Frontal cortex (tissue), 3 donors: ENCODE measurements at regions not wholly inside any gene's neighbourhood (a gene's known extent, or its start where the extent isn't known, plus 50 kb on each side); places are given as distances from the start of the nearest gene placed in this dataset.

Experiments
- DNase-seq, 2 donors: peaks; one replicate each; pipeline ENCODE4 v3.0.0; 2012; ENCODE audit warnings: low spot score in 2 of 2
- FAIRE-seq: peaks from 2 replicates; lab custom pipeline; 2012; peaks lifted over from hg19 to GRCh38; lab: Jason Lieb, UNC
- donor health status: control.
- donor health status: control.
- donor health status: control.

DNA sequence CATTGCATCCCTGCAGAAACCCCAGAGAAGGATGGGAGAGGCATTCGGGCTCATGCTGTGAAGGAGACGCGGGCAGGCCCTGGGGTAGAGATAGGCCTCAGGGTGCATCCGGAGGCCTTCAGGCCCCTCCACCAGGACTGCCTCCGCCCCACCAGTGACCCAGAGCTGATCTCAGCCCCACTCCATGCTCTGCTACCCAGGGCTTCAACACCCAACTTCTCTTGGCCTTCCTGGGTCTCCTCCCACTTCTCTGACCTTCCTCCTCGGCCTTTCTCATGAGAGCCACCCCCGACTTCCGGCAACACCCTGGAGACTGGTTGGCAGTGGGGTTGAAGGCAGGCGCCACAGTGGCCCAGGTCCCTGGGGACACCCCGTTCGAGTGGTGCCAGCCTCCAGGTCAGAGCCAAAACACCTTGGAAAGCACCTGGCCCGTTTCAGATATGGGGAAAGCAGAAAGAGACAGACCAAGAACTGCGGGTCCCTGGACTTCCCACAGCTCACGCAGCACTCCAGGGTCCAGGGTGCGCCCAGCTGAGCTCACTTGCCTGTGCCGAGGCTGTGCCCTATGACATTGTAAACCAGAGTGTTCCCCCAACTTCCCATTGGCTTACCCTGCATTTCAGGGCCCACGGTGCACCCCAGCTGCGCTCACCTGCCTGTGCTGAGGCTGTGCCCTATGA is 65.1 kb upstream of the OLFM1 start:
- DNase-seq (no peak), FAIRE-seq (no peak)

- FAIRE-seq, result no peak
- peak in 1 of 2 donors; percentile 51 for DNase-seq
Observed at GRCh38 chr9:135023088-135023785, 64.2 kb upstream of the OLFM1 start.

DNA sequence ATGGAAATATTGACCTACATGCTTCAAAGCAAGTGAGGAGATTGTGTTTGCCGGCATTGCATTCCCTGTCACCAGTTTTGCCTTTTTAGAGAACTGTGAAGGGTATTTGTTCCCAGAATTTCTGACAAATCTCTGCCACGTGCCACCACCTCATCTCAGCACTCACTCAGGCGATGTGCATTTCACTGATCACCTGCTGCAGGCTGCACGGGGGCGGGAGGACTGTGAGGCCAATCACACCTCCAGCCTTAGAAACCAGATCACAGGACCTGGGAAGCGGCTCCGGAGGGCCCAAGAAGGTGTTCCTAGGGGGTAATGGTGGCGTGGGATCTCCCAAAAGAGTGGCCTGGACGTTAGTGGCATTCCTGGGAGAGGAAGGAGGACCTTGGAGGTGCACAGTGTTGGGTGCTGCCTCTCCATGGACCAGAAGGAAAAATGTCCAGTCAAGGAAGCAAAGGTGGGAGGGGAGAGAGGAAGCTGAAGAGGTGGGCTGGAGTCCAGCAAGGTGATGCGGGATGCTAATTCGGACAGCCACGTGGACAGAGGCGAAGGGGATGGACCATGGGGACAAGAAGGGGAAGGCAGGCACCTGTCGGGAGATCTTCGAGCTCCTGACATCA is 63.6 kb upstream of the OLFM1 start:
- no peak for DNase-seq
- no peak for FAIRE-seq

GRCh38 chr9:135029463-135029862 is 58.0 kb upstream of the OLFM1 start:
- DNase-seq (no peak), FAIRE-seq (no peak)

- DNase-seq, result no peak
- no peak for FAIRE-seq
Observed at GRCh38 chr9:135029871-135030565, 57.5 kb upstream of the OLFM1 start.

- DNase-seq (no peak), FAIRE-seq (no peak)
Observed at GRCh38 chr9:135030566-135031226, 56.8 kb upstream of the OLFM1 start.

GRCh38 chr9:135032041-135032835 is 55.2 kb upstream of the OLFM1 start:
- no peak for FAIRE-seq
- no peak for DNase-seq

- FAIRE-seq, result no peak
- no peak for DNase-seq
Observed at GRCh38 chr9:135032868-135033460, 54.5 kb upstream of the OLFM1 start.

- DNase-seq (no peak), FAIRE-seq (no peak)
Observed at GRCh38 chr9:135033487-135033886, 54.0 kb upstream of the OLFM1 start.

DNA sequence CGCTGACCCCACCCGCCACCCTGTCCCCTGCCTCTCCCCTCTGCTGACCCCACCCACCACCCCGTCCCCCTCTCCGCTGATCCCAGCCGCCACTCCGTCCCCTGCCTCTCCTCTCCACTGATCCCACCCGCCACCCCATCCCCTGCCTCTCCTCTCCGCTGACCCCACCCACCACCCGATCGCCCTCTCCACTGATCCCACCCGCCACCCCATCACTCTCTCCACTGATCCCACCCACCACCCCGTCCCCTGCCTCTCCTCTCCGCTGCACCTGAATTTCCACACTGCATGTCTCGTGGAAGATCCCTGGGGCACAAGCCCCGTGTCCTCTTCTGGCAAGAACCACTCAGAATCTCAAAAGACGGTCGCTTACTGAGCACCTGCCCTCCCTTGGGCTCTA is 53.4 kb upstream of the OLFM1 start:
- FAIRE-seq (no peak), DNase-seq (no peak)

DNA sequence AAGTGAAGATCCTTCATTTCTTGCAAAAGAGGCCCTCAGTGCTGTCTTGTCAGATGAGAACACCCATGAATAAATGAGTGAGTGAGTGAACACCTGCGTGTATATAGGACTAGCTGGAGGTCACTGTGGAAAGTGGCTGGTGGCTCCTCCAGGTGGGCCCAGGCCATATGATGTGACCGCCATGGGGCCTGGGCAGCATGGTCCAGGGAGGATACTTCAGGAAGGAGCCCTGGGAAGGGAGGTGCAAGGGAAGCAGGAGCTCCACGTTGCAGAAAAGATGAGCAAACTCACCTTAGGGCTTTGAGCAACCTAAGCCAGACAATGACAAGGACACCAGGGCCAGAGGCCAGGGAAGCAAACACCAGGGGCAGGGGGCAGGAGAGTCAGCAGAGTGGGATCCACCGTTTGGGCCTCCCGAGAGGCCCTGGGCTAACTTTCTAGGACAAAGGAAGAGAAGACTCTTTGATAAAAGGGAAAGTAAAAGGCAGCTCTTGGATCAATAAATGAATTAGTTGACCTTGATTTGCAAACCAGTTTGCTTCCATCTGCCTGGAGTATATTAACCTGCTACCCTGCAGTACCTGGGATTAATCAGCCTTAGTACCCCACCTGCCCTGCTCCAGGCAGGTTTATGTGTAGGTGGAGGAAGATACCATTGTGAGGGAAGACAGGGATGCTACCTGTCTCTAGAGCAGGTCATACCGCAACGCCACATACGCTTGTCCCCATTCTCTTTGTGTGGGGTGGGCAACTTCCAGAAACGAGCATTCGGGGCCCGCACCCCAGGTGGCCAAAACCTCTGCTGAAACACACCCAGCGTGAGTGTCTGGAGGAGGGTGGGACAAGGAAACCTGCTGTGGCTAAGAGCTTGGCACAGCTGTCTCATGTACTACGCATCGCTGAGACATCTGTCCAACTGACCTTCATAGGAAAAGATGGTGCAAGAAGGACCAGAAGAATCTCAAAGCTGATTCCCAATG is 51.4 kb upstream of the OLFM1 start:
- no peak for FAIRE-seq

DNA sequence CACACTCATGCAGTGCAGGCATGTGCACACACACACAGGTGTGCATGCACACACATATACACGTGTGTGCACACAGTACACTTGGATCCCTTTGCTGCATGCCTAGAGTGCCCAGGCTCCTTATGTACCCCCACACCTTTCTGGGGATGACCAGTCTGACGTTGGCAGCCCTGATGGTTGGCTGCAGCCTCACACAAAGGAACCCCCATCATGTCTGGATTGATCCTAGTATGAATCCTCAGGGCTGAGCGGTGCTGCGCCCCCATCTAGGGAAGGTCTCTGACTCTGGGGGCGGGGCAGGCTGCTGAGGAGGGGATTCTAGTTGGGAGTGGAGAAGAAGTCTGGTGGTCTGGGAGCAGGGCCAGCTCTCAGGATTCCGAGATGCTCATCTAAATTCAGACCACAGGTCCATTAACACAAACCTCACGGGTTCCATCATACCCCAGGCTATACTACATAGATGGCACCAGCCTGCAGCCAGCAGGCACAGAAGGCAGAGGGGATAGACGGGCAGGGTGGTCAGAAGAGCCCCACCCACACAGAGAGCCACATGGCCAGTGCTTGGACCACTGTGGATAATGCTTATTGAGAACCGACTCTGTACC is 50.5 kb upstream of the OLFM1 start:
- no peak for FAIRE-seq
- DNase-seq, result no peak

More for the DNA sequence above, 51.4 kb upstream of the OLFM1 start:
- no peak for DNase-seq

GRCh38 chr9:135037521-135038250 is 49.8 kb upstream of the OLFM1 start:
- no peak for FAIRE-seq
- no peak for DNase-seq
